Activated T-cell treated with anti-CD3 and anti-CD28 coated beads, Interleukin-2, amount 50 U/mL, for 1 hour (primary cell): ENCODE measurements at regions not wholly inside any gene's neighbourhood (a gene's known extent, or its start where the extent isn't known, plus 50 kb on each side); places are given as distances from the start of the nearest gene placed in this dataset.

Source experiments
- DNase-seq: peaks from one replicate; pipeline ENCODE4 v3.0.0-alpha.2; 2020

GRCh38 chr5:146940295-146940694 is 61.7 kb upstream of the PPP2R2B start:
- no peak for DNase-seq

GRCh38 chr5:146944019-146944418 is 65.5 kb upstream of the PPP2R2B start:
- DNase-seq = no peak

GRCh38 chr5:146944764-146945616 is 66.4 kb upstream of the PPP2R2B start:
- DNase-seq = no peak

- DNase-seq = no peak
Measured at GRCh38 chr5:146945617-146946084, 67.1 kb upstream of the PPP2R2B start.

GRCh38 chr5:146947181-146947941 is 68.8 kb upstream of the PPP2R2B start:
- no peak for DNase-seq

- DNase-seq = no peak
Measured at GRCh38 chr5:146948666-146949065, 70.1 kb upstream of the PPP2R2B start.

GRCh38 chr5:146952168-146952567 is 73.6 kb upstream of the PPP2R2B start:
- no peak for DNase-seq

GRCh38 chr5:146956217-146956616 is 77.7 kb upstream of the PPP2R2B start:
- DNase-seq = no peak

- no peak for DNase-seq
Measured at GRCh38 chr5:146959360-146959759, 80.8 kb upstream of the PPP2R2B start.

- no peak for DNase-seq
Measured at GRCh38 chr5:146962801-146963355, 84.3 kb upstream of the PPP2R2B start.

GRCh38 chr5:146965761-146966659 is 87.5 kb upstream of the PPP2R2B start:
- DNase-seq = peak; percentile 29

GRCh38 chr5:146967646-146968045 is 89.1 kb upstream of the PPP2R2B start:
- DNase-seq = no peak

- DNase-seq = no peak
Measured at GRCh38 chr5:146971401-146971800, 92.8 kb upstream of the PPP2R2B start.

GRCh38 chr5:146986469-146986868 is 107.9 kb upstream of the PPP2R2B start:
- no peak for DNase-seq

- DNase-seq = no peak
Measured at GRCh38 chr5:146993876-146994530, 115.4 kb upstream of the PPP2R2B start.

- no peak for DNase-seq
Measured at GRCh38 chr5:146995878-146996277, 117.3 kb upstream of the PPP2R2B start.

- no peak for DNase-seq
Measured at GRCh38 chr5:147015405-147015804, 136.8 kb upstream of the PPP2R2B start.

GRCh38 chr5:147017191-147017590 is 138.6 kb upstream of the PPP2R2B start:
- DNase-seq = no peak

GRCh38 chr5:147017621-147018020 is 139.1 kb upstream of the PPP2R2B start:
- DNase-seq = no peak

- DNase-seq = no peak
Measured at GRCh38 chr5:147018812-147019211, 140.3 kb upstream of the PPP2R2B start.

- DNase-seq = no peak
Measured at GRCh38 chr5:147036691-147037245, 158.2 kb upstream of the PPP2R2B start.
